ENCODE measurements at regions not wholly inside any gene's neighbourhood (a gene's known extent, or its start where the extent isn't known, plus 50 kb on each side); places are given as distances from the start of the nearest gene placed in this dataset.

GRCh38 chr3:59595830-59596229 lies 546.0 kb upstream of the CFAP20DC start:
- TF ChIP-seq CTCF (IDR thresholded peaks at IDR 0.05): no peak
- TF ChIP-seq POLR2A (IDR thresholded peaks at IDR 0.05): no peak
